ENCODE measurements at regions not wholly inside any gene's neighbourhood (a gene's known extent, or its start where the extent isn't known, plus 50 kb on each side); places are given as distances from the start of the nearest gene placed in this dataset.

- DNase-seq (no peak), ATAC-seq (no peak)
- H3K9me3 ChIP-seq = no peaks in the 10 kb centered on the region
- no peaks in the 10 kb centered on the region for H3K27me3 ChIP-seq (ENCODE audit: insufficient read depth in 3 of 3, low read length in 2 of 3)
- intact Hi-C loops (cut with DNase I) = no loop called here
- no peaks in the 10 kb centered on the region for H3K36me3 ChIP-seq (ENCODE audit: insufficient read depth in 1 of 2, low read depth in 1 of 2)
- WGBS, 3 donors = 71 to 80% (median 79%) methylated on average over 1 of the region's 1 CpG
- no peak overlapping the region for H3K27ac ChIP-seq
- H3K4me3 ChIP-seq = no peak overlapping the region
- TF ChIP-seq CTCF (IDR thresholded peaks at IDR 0.05) = no peak
- no peaks in the 10 kb centered on the region for H3K4me1 ChIP-seq
Measured at GRCh38 chr7:119421657-119422056, 851.3 kb upstream of the KCND2 start.

GRCh38 chr7:119436882-119437281 is 836.1 kb upstream of the KCND2 start:
- DNase-seq (no peak), ATAC-seq (no peak)
- Histone ChIP-seq H3K27ac (no peak overlapping the region), H3K9me3 (no peaks in the 10 kb centered on the region), H3K27me3 (ENCODE audit: insufficient read depth in 3 of 3, low read length in 2 of 3) (no peaks in the 10 kb centered on the region), H3K36me3 (ENCODE audit: insufficient read depth in 1 of 2, low read depth in 1 of 2) (no peaks in the 10 kb centered on the region), H3K4me1 (no peaks in the 10 kb centered on the region), H3K4me3 (no peak overlapping the region)
- intact Hi-C loops (cut with DNase I) = no loop called here
- no peak for TF ChIP-seq CTCF (IDR thresholded peaks at IDR 0.05)
- WGBS, 3 donors = 63 to 67% (median 67%) methylated on average over 2 of the region's 2 CpGs

- ATAC-seq = no peak
- WGBS, 3 donors = 12 to 20% (median 15%) methylated on average over 1 of the region's 1 CpG
- DNase-seq = no peak
- no peak overlapping the region for H3K27ac ChIP-seq
- H3K27me3 ChIP-seq (ENCODE audit: insufficient read depth in 3 of 3, low read length in 2 of 3) = no peaks in the 10 kb centered on the region
- H3K36me3 ChIP-seq (ENCODE audit: insufficient read depth in 1 of 2, low read depth in 1 of 2) = no peaks in the 10 kb centered on the region
- no peak overlapping the region for H3K4me3 ChIP-seq
- TF ChIP-seq CTCF (IDR thresholded peaks at IDR 0.05) = no peak
- no peaks in the 10 kb centered on the region for H3K9me3 ChIP-seq
- intact Hi-C loops (cut with DNase I) = no loop called here
- H3K4me1 ChIP-seq = no peaks in the 10 kb centered on the region
Measured at GRCh38 chr7:119438315-119438714, 834.7 kb upstream of the KCND2 start.

GRCh38 chr7:119439192-119439591 is 833.8 kb upstream of the KCND2 start:
- Histone ChIP-seq H3K36me3 (ENCODE audit: insufficient read depth in 1 of 2, low read depth in 1 of 2) (no peaks in the 10 kb centered on the region), H3K27ac (no peak overlapping the region), H3K27me3 (ENCODE audit: insufficient read depth in 3 of 3, low read length in 2 of 3) (no peaks in the 10 kb centered on the region), H3K4me1 (no peaks in the 10 kb centered on the region), H3K4me3 (no peak overlapping the region), H3K9me3 (no peaks in the 10 kb centered on the region)
- no peak for DNase-seq
- 76 to 85% (median 79%) methylated on average over 4 of the region's 4 CpGs for WGBS, 3 donors
- ATAC-seq = no peak
- intact Hi-C loops (cut with DNase I) = no loop called here
- no peak for TF ChIP-seq CTCF (IDR thresholded peaks at IDR 0.05)

GRCh38 chr7:119452401-119452800 is 820.6 kb upstream of the KCND2 start:
- H3K36me3 ChIP-seq (ENCODE audit: insufficient read depth in 1 of 2, low read depth in 1 of 2) = no peaks in the 10 kb centered on the region
- no peaks in the 10 kb centered on the region for H3K9me3 ChIP-seq
- no peaks in the 10 kb centered on the region for H3K4me1 ChIP-seq
- H3K4me3 ChIP-seq = no peak overlapping the region
- ATAC-seq (no peak), DNase-seq (no peak)
- no peak overlapping the region for H3K27ac ChIP-seq
- intact Hi-C loops (cut with DNase I) = no loop called here
- no peaks in the 10 kb centered on the region for H3K27me3 ChIP-seq (ENCODE audit: insufficient read depth in 3 of 3, low read length in 2 of 3)
- WGBS, 3 donors = 72 to 79% (median 73%) methylated on average over 2 of the region's 2 CpGs
- no peak for TF ChIP-seq CTCF (IDR thresholded peaks at IDR 0.05)
